GM18508 (cell line): ENCODE measurements at regions not wholly inside any gene's neighbourhood (a gene's known extent, or its start where the extent isn't known, plus 50 kb on each side); places are given as distances from the start of the nearest gene placed in this dataset.

Experiments
- ATAC-seq: cut with Tn5 transposase; IDR thresholded peaks from one replicate; pipeline ENCODE4 v1.9.1; 2021; ENCODE audit warnings: moderate number of reproducible peaks; ENCODE audit not compliant: insufficient read depth, unreplicated experiment

GRCh38 chr5:123881759-123882244, 369.8 kb downstream of the CSNK1G3 start:
- ATAC-seq, result no peak

GRCh38 chr5:123880875-123881274, 368.9 kb downstream of the CSNK1G3 start:
- ATAC-seq, result no peak

GRCh38 chr5:123879071-123879470, 367.1 kb downstream of the CSNK1G3 start:
- no peak for ATAC-seq

DNA sequence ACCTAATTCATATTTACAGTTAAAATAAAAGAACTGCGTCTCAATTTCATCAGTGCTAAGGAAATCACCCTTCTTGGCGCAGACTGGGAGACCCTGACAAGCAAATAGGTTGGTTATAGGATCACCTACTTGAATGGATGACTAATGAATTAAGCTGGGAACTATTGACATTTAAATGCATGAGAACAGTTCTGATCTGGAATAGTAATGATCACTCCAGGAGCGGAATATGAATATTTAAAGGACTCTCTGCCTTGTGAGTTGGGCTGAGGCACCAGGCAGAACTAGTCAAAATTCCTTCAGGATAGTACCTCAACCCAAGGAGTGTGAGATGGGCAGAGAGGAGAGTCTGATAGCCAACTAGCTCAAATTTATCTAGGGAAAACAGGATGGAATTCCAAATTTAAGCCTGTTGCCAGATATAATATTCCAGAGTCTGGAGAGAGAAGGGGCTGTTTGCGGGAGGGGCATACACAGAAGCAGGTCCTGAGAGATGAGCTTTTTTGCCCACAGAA, 364.4 kb downstream of the CSNK1G3 start:
- ATAC-seq, result no peak

- ATAC-seq, result no peak
Observed at GRCh38 chr5:123875561-123876275, 363.7 kb downstream of the CSNK1G3 start.

DNA sequence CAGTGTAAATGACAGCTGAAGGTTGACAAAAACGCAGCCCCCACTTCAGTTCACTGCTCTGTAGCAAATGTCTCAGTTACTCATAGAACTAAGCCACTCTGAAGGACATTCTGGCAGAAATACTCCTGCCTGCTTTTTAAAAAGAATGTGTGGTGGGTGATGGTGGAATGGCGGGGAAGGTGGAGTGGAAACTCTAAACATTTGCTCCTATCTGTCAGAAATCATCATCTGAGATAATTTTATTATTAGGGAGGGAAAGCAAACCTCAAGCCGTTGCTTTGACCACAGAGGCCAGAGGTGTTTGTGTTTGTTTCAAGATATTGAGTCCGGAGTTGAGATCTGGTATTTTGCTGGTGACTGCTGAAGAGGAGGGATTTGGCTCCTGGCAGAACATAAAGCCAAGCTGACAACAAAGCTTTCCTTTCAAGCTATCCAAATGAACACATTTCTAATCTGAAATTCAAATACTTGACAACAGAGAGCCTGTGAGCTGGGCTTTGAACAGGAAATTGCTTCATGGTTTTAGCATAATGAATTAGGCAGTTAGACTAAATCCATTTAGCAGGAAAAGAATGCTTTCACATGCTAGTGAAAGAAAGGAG, 362.7 kb downstream of the CSNK1G3 start:
- ATAC-seq, result no peak

DNA sequence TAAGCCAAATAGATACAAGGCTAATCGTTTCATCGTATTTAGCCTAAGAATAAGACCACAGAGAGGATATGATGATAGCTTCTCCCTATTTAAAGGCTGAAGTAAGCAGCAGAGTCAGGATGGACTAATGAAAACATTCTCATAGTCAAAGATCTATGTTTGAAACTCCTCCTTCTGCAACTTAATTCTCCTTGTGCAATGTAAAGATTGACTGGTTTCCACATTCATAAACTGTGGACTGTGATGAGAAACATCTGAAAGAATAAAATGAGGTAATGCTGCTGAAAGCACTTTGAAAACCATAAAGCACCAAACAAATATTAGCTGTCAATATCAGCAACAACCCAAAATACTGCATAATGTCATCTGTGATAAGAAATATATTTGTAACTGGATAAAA, 361.9 kb downstream of the CSNK1G3 start:
- ATAC-seq, result no peak

- ATAC-seq, result no peak
Observed at GRCh38 chr5:123871373-123871772, 359.4 kb downstream of the CSNK1G3 start.

DNA sequence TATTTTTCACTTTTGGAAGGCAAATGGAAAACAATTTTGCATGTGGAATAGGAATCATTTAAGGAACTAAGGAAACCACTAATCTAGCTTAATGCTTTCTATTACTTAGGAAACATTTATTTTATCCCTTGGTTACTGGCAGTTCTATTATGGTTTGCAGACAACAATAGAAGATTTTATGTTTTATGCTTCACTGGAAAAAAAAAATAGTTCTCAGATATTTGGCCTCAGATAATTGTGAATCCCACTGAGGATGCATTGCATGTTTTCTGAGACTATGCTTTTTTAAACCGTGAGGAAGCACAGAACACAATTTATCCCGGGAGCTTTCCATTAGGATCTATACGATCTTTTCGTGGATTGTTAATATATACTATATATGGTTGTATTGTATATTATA, 356.9 kb downstream of the CSNK1G3 start:
- ATAC-seq, result no peak

DNA sequence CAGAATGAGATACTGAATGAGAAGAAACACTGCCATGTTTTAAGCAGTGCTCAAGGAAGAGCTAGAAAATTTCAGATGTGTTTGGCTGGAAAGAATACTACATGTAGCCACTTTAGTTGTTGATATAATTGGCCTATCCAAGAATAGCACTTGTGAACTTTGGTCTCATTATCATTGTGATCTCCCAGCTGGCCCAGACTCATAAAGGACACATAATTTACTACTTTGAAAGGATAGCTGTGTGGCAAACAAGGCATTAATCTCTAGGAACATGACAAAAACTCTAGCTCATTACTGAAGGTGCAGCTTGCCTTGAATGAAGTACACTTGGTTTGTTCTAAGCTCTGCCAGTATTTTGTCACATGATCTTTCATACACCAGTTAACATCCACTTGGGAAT, 356.3 kb downstream of the CSNK1G3 start:
- no peak for ATAC-seq

- no peak for ATAC-seq
Observed at GRCh38 chr5:123865641-123866040, 353.7 kb downstream of the CSNK1G3 start.

- ATAC-seq, result no peak
Observed at GRCh38 chr5:123864578-123864977, 352.6 kb downstream of the CSNK1G3 start.

DNA sequence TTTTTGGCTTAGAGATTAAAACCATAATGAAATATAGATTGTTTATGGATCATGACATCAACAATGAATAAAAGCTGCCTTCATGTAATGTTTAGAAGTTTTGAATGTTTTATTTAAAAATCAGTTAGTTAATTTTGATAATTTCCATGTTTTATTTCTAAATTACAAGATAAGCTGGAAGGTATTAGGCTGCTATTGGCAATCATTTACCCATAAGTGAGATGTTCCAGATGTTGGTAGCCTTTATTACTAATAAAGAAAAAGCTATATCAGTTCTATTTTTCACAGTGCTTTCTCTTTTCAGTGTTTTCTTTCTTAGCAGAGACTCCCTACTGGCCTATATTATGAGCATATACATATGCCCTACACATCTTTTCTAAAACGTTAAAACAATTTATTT, 347.0 kb downstream of the CSNK1G3 start:
- ATAC-seq, result no peak

- ATAC-seq, result no peak
Observed at GRCh38 chr5:123856766-123857165, 344.8 kb downstream of the CSNK1G3 start.

GRCh38 chr5:123855609-123856008, 343.6 kb downstream of the CSNK1G3 start:
- ATAC-seq, result no peak

DNA sequence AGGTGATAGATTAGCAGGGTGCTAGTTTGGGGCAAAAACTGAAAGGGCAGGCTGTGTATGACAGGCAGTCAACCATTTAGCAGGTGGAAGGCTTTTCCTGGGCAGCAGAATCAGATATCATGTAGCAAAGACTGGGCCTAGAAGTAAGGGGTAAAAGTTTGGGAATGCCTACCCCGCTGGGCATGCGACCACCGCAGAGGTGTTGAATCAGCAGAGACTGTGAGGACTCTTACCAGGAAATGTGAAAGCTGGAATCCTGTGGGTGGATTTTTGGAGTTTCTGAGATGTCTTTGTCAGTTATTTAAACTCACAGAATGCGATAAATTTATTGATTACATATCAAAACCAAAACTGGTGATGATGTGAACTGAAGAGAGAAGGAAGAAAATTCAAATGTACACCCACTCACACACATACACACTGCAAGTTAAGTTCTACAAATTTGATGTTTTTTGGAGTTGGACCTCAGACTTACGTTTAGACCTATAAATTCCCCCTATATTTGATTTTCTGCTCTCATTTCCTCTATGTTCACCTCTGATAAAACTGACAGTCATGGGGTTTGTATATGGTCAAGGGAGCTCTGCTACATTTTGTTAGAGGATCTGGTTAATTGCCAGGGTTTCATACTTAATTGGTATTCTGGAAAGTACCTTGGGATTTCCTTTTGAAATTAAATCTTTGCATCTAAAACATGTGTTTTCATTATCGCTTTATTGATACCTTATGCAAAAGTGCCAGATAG, 333.6 kb downstream of the CSNK1G3 start:
- no peak for ATAC-seq

DNA sequence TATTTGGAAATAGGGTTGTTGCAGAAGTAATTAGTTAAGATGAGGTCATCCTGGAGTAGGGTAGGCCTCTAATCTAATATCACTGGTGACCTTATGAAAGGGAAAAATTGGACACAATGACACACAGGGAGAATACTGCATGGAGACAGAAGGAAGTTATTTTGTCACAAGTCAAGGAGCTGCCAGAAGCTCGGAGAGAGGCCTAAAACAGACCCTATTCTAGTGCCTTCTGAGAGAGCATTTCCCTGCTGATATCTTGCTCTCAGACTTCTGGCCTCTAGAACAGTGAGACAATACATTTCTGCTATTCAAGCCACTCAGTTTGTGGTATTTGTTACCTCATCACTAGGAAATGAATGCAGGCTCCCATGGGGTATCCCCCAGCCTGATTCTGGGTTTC, 332.9 kb downstream of the CSNK1G3 start:
- no peak for ATAC-seq

- ATAC-seq, result no peak
Observed at GRCh38 chr5:123835421-123835820, 323.4 kb downstream of the CSNK1G3 start.

- ATAC-seq, result no peak
Observed at GRCh38 chr5:123830575-123830974, 318.6 kb downstream of the CSNK1G3 start.

DNA sequence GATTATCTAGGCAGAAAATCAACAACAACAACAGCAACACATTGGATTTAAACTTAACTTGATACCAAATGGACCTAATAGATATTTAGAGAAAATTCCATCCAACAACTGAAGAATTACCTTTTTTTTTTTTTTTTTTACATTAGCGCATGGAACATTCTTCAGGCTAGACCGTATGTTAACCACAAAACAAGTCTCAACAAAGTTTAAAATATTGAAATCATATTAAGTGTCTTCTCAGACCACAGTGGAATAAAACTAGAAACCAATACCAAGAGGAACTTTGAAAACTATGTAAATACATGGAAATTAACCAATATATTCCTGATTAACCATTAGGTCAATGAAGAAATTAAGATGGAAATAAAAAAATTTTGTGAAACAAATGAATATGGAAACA, 315.8 kb downstream of the CSNK1G3 start:
- ATAC-seq, result no peak

GRCh38 chr5:123819833-123820232, 307.9 kb downstream of the CSNK1G3 start:
- no peak for ATAC-seq
